A549 (cell line): ENCODE measurements at regions not wholly inside any gene's neighbourhood (a gene's known extent, or its start where the extent isn't known, plus 50 kb on each side); places are given as distances from the start of the nearest gene placed in this dataset.

Experiments used
- ATAC-seq, 2 experiments: fragments of 200-7000 bp in 1 of 2; fragments of >200 bp in 1 of 2; cut with Nextera tagmentation in 1 of 2; cut with Tn5 transposase in 1 of 2; 3 replicates each; pipeline versions ENCODE4 v1.8.0 to v1.9.1; 2018 to 2020; ENCODE audit warnings: mild to moderate bottlenecking in 1 of 2, moderate library complexity in 1 of 2
- CTCF ChIA-PET: fragments of 300-600 bp; sonication (Branson Sonifier 250); formaldehyde crosslinking; extraction: SDS; loops from one replicate; lab custom pipeline; 2021; ENCODE audit warnings: antibody characterized with exemption, inconsistent platforms; lab: Yijun Ruan, JAX
- POLR2A ChIA-PET: fragments of 350-600 bp; formaldehyde crosslinking; extraction: SDS; loops from one replicate; lab custom pipeline; 2021; ENCODE audit warnings: antibody characterized with exemption, inconsistent platforms; lab: Yijun Ruan, JAX
- DNase-seq, 2 experiments: peaks; one replicate each; pipeline versions ENCODE4 v3.0.0 to v3.0.0-alpha.2; 2011 to 2016; ENCODE audit warnings: low read depth in 1 of 2, low spot score in 1 of 2
- FAIRE-seq: peaks from 2 replicates; lab custom pipeline; 2011; peaks lifted over from hg19 to GRCh38; lab: Jason Lieb, UNC
- H3K27ac ChIP-seq, 2 experiments: fragments of >200 bp; sonication (Bioruptor Twin); formaldehyde crosslinking; 3 replicates each; pipeline ENCODE4 v1.5.1; 2016 to 2017
- H3K4me1 ChIP-seq: fragments of >200 bp; sonication (Bioruptor Twin); formaldehyde crosslinking; 3 replicates; pipeline ENCODE4 v1.6.1; 2016
- H3K4me2 ChIP-seq: fragments of >200 bp; sonication (Bioruptor Twin); formaldehyde crosslinking; 3 replicates; pipeline ENCODE4 v1.6.1; 2016
- H3K4me3 ChIP-seq: fragments of >200 bp; sonication (Bioruptor Twin); formaldehyde crosslinking; 3 replicates; pipeline ENCODE4 v1.5.1; 2016
- H3K9me3 ChIP-seq: fragments of >200 bp; sonication (Bioruptor Twin); formaldehyde crosslinking; 3 replicates; pipeline ENCODE4 v1.6.1; 2016
- BHLHE40 ChIP-seq: IDR thresholded peaks from 2 replicates; pipeline ENCODE4 v1.6.1; 2012; ENCODE audit warnings: low read depth, low read length, inconsistent platforms
- CBX8 ChIP-seq: fragments of 200-600 bp; sonication (generic); IDR thresholded peaks from 2 replicates; pipeline ENCODE4 v1.6.1; 2016
- EHMT2 ChIP-seq: fragments of 200-600 bp; sonication (generic); IDR thresholded peaks from 2 replicates; pipeline ENCODE4 v1.6.1; 2016; ENCODE audit warnings: antibody characterized with exemption, low read depth, mild to moderate bottlenecking, moderate library complexity
- EP300 ChIP-seq, 2 experiments: fragments of >200 bp; sonication (Bioruptor Twin); formaldehyde crosslinking; IDR thresholded peaks; 2 replicates in 1 of 2; 3 replicates in 1 of 2; pipeline ENCODE4 v1.6.1; 2016 to 2017
- FOSB ChIP-seq: fragments of 250-450 bp; sonication (Bioruptor Pico); IDR thresholded peaks from 2 replicates; pipeline ENCODE4 v1.5.0; 2020; ENCODE audit warnings: mild to moderate bottlenecking, moderate library complexity
- FOSL2 ChIP-seq, 2 experiments: fragments of 450-650 bp in 1 of 2; fragments of >200 bp in 1 of 2; sonication (Bioruptor Twin) in 1 of 2; formaldehyde crosslinking; IDR thresholded peaks; 2 replicates each; pipeline versions ENCODE4 v1.5.0 to v1.6.1; 2016 to 2020; ENCODE audit warnings: mild to moderate bottlenecking in 1 of 2, moderate library complexity in 1 of 2
- FOXS1 ChIP-seq: fragments of 250-450 bp; sonication (Bioruptor Pico); IDR thresholded peaks from 2 replicates; pipeline ENCODE4 v1.5.0; 2020; ENCODE audit warnings: mild to moderate bottlenecking, moderate library complexity
- HEYL ChIP-seq: fragments of 250-450 bp; sonication (Bioruptor Pico); IDR thresholded peaks from 2 replicates; pipeline ENCODE4 v1.8.0; 2021; ENCODE audit warnings: mild to moderate bottlenecking, moderate library complexity
- HOXB13 ChIP-seq: fragments of 250-450 bp; sonication (Bioruptor Pico); IDR thresholded peaks from 2 replicates; pipeline ENCODE4 v1.5.0; 2020; ENCODE audit warnings: low read depth, mild to moderate bottlenecking, moderate library complexity
- HOXB5 ChIP-seq: fragments of 250-450 bp; sonication (Bioruptor Pico); IDR thresholded peaks from 2 replicates; pipeline ENCODE4 v1.5.0; 2020; ENCODE audit warnings: mild to moderate bottlenecking, moderate library complexity
- MYC ChIP-seq: IDR thresholded peaks from 2 replicates; pipeline ENCODE4 v1.6.1; 2012; ENCODE audit warnings: mild to moderate bottlenecking, inconsistent platforms, low read length, improper control_type of control experiment, borderline replicate concordance
- NPAS2 ChIP-seq: fragments of 250-450 bp; sonication (Bioruptor Pico); IDR thresholded peaks from 2 replicates; pipeline ENCODE4 v1.8.0; 2022; ENCODE audit warnings: mild to moderate bottlenecking, moderate library complexity, borderline replicate concordance
- NR3C1 ChIP-seq: fragments of >200 bp; sonication (Bioruptor Twin); formaldehyde crosslinking; IDR thresholded peaks from 3 replicates; pipeline ENCODE4 v1.6.1; 2017
- POLR2A ChIP-seq: IDR thresholded peaks from 2 replicates; pipeline ENCODE4 v1.6.1; 2012; ENCODE audit warnings: mild to moderate bottlenecking, low read length
- POLR2AphosphoS2 ChIP-seq: conservative IDR thresholded peaks from 2 replicates; pipeline ENCODE4 v1.6.1; 2012; ENCODE audit warnings: low read length, improper control_type of control experiment, inconsistent platforms
- RAD21 ChIP-seq, 2 experiments: fragments of >200 bp in 1 of 2; sonication (Bioruptor Twin) in 1 of 2; formaldehyde crosslinking in 1 of 2; IDR thresholded peaks in 1 of 2; conservative IDR thresholded peaks in 1 of 2; 2 replicates in 1 of 2; 3 replicates in 1 of 2; pipeline ENCODE4 v1.6.1; 2012 to 2018; ENCODE audit warnings: inconsistent platforms in 1 of 2
- SMC3 ChIP-seq: fragments of >200 bp; sonication (Bioruptor Twin); formaldehyde crosslinking; IDR thresholded peaks from 3 replicates; pipeline ENCODE4 v1.6.1; 2018; ENCODE audit warnings: inconsistent platforms
- SREBF2 ChIP-seq: fragments of 450-650 bp; IDR thresholded peaks from 2 replicates; pipeline ENCODE4 v1.6.1; 2014; ENCODE audit warnings: mild to moderate bottlenecking, moderate library complexity
- TP53 ChIP-seq: fragments of 250-450 bp; sonication (Bioruptor Pico); IDR thresholded peaks from 2 replicates; pipeline ENCODE4 v1.5.0; 2021; ENCODE audit warnings: mild to moderate bottlenecking, moderate library complexity
- ZNF302 ChIP-seq: fragments of 250-450 bp; sonication (Bioruptor Pico); IDR thresholded peaks from 2 replicates; pipeline ENCODE4 v1.9.0; 2021; ENCODE audit warnings: inconsistent platforms, mild to moderate bottlenecking, moderate library complexity
- ZSCAN20 ChIP-seq: fragments of 250-450 bp; sonication (Bioruptor Pico); IDR thresholded peaks from 2 replicates; pipeline ENCODE4 v1.8.0; 2022; ENCODE audit warnings: mild to moderate bottlenecking, moderate library complexity
- WGBS: methylation state at CpG from one replicate; pipeline ENCODE4 v1.1.6; 2017; ENCODE audit errors: missing lambda C conversion rate; 5-methylcytosine and 5-hydroxymethylcytosine counted together
- TF ChIP-seq, protein P1 (sequence below): fragments of 250-450 bp; sonication (Bioruptor Pico); IDR thresholded peaks from 2 replicates; pipeline ENCODE4 v1.5.0; 2021; ENCODE audit warnings: mild to moderate bottlenecking, moderate library complexity, borderline replicate concordance
- TF ChIP-seq, protein P2 (sequence below): IDR thresholded peaks from 2 replicates; pipeline ENCODE4 v1.6.1; 2012; ENCODE audit warnings: low read depth, borderline replicate concordance
- TF ChIP-seq, protein P3 (sequence below): IDR thresholded peaks from 2 replicates; pipeline ENCODE4 v1.6.1; 2012

- TF ChIP-seq, protein P1, sequence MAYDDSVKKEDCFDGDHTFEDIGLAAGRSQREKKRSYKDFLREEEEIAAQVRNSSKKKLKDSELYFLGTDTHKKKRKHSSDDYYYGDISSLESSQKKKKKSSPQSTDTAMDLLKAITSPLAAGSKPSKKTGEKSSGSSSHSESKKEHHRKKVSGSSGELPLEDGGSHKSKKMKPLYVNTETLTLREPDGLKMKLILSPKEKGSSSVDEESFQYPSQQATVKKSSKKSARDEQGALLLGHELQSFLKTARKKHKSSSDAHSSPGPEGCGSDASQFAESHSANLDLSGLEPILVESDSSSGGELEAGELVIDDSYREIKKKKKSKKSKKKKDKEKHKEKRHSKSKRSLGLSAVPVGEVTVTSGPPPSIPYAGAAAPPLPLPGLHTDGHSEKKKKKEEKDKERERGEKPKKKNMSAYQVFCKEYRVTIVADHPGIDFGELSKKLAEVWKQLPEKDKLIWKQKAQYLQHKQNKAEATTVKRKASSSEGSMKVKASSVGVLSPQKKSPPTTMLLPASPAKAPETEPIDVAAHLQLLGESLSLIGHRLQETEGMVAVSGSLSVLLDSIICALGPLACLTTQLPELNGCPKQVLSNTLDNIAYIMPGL: no peak
- TF ChIP-seq HOXB5 (CRISPR knock-in tag): no peak
- TF ChIP-seq CBX8: no peak
- TF ChIP-seq MYC: no peak
- no peak for TF ChIP-seq HOXB13 (CRISPR knock-in tag)
- TF ChIP-seq EHMT2: no peak
- TF ChIP-seq NR3C1: no peak
- TF ChIP-seq EP300 (IDR thresholded peaks at IDR 0.05): no peak
- TF ChIP-seq, protein P2, sequence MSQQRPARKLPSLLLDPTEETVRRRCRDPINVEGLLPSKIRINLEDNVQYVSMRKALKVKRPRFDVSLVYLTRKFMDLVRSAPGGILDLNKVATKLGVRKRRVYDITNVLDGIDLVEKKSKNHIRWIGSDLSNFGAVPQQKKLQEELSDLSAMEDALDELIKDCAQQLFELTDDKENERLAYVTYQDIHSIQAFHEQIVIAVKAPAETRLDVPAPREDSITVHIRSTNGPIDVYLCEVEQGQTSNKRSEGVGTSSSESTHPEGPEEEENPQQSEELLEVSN: no peak
- no peak for TF ChIP-seq BHLHE40
These were observed 184.4 kb upstream of the HS3ST3A1 start (continued) for GRCh38 chr17:13785981-13786598.

DNA sequence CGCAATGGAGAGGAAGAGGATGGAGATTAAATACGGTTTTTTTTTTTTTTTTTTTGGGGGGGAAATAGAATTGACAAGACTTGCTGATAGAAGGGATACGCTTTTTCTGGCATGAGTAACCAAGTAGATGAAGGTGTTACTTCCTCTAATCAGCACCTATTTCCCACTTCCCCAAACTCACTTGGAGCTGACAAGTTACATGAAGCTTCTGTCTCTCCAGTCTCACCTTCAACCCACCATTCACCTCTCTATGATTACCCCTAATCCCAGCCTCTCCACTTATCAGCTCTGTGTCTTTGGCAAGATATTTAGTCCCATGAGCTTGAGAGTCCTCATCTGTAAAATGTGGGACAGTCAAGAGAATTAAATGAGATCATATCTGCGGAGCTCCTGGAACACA is 185.9 kb upstream of the HS3ST3A1 start:
- no peak overlapping the region for H3K4me2 ChIP-seq
- WGBS: 26% methylated on average over 4 of the region's 4 CpGs
- ATAC-seq (no peak), FAIRE-seq (no peak), DNase-seq (no peak)
- H3K27ac ChIP-seq: no peak overlapping the region
- H3K4me3 ChIP-seq: no peak overlapping the region
- ChIA-PET CTCF (interaction anchor here (0.6 kb wide), 1 partner anchor 168 kb away, joined by 3 read pairs; no protein-coding TSS in a partner anchor), POLR2A (no interaction called here)
- no peaks in the 10 kb centered on the region for H3K4me1 ChIP-seq
- no peak for TF ChIP-seq POLR2A
- no peak for TF ChIP-seq RAD21 (conservative IDR thresholded peaks at IDR 0.05 in 1 of 2, IDR thresholded peaks at IDR 0.05 in 1 of 2)
- TF ChIP-seq MYC: no peak
- TF ChIP-seq ZNF302 (CRISPR knock-in tag): no peak
- no peak for TF ChIP-seq HEYL
- TF ChIP-seq CBX8: no peak
- TF ChIP-seq EP300 (IDR thresholded peaks at IDR 0.05): no peak
- TF ChIP-seq SREBF2: no peak
- TF ChIP-seq NPAS2 (CRISPR knock-in tag): no peak
- TF ChIP-seq EHMT2: no peak
- TF ChIP-seq NR3C1: no peak
- no peak for TF ChIP-seq FOXS1 (CRISPR knock-in tag)
- TF ChIP-seq FOSB (CRISPR knock-in tag): no peak
- TF ChIP-seq POLR2AphosphoS2: no peak
- TF ChIP-seq, protein P2: no peak
- TF ChIP-seq, protein P3, sequence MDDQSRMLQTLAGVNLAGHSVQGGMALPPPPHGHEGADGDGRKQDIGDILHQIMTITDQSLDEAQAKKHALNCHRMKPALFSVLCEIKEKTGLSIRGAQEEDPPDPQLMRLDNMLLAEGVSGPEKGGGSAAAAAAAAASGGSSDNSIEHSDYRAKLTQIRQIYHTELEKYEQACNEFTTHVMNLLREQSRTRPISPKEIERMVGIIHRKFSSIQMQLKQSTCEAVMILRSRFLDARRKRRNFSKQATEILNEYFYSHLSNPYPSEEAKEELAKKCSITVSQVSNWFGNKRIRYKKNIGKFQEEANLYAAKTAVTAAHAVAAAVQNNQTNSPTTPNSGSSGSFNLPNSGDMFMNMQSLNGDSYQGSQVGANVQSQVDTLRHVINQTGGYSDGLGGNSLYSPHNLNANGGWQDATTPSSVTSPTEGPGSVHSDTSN: no peak
- no peak for TF ChIP-seq TP53 (CRISPR knock-in tag)
- TF ChIP-seq FOSL2 (IDR thresholded peaks at IDR 0.05): no peak
- TF ChIP-seq FOSL2 (CRISPR knock-in tag; IDR thresholded peaks at IDR 0.05): no peak
- TF ChIP-seq ZSCAN20 (CRISPR knock-in tag): no peak
- TF ChIP-seq SMC3: no peak
- no peaks in the 10 kb centered on the region for H3K9me3 ChIP-seq
